Hematopoietic multipotent progenitor cell treated with erythropoietin and hydrocortisone succinate and interleukin-3 and kit ligand, for 4 days (in vitro differentiated cells): ENCODE measurements at regions not wholly inside any gene's neighbourhood (a gene's known extent, or its start where the extent isn't known, plus 50 kb on each side); places are given as distances from the start of the nearest gene placed in this dataset.
"Not testable (repeated sequence)": the region's sequence is repeated elsewhere in the genome, so short reads cannot be mapped to it uniquely, and the experiment has no call there.

Source experiments
- DNase-seq: peaks from one replicate; pipeline ENCODE4 v3.0.0-alpha.2; 2015

DNA sequence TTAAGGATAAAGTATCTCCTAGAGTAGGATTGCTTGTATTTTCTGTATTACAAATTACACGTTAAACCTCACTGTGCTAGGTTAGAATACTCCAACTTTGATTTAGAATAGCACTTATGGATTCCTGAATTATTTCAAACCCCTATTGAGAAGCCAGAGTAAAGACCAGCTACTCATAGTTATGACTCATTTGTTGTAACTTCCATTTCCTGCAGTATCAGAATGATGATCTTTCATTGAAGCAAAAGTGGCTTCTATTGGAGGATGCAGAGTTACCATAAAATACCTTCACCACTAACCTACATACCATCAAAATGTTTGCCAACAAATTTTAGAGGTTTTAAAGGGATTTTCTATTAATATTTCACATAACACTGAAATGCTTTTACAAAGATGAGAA is 1322.7 kb upstream of the ALCAM start:
- DNase-seq = no peak

DNA sequence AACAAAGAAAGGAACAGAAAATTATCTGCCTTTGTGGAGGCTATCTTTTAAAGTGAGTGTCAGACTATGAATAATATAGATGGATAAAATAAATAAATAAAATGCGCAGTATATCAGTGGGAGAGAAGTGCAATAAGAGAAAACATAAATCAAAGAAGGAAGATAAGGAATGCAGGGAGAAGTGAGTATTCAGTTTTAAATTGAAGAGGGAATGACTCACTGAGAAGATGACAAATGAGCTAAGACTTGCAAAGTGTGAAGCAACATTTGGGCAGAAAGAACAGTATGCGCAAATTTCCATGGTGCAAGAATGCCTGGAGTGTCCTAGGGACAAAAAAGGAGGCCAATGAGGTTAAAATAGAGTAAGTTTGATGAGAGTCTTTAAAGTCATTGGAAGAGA is 1300.1 kb upstream of the ALCAM start:
- no peak for DNase-seq

GRCh38 chr3:104069114-104069513 is 1297.6 kb upstream of the ALCAM start:
- no peak for DNase-seq

GRCh38 chr3:104070906-104071305 is 1295.8 kb upstream of the ALCAM start:
- DNase-seq = no peak

GRCh38 chr3:104080088-104080626 is 1286.6 kb upstream of the ALCAM start:
- no peak for DNase-seq

DNA sequence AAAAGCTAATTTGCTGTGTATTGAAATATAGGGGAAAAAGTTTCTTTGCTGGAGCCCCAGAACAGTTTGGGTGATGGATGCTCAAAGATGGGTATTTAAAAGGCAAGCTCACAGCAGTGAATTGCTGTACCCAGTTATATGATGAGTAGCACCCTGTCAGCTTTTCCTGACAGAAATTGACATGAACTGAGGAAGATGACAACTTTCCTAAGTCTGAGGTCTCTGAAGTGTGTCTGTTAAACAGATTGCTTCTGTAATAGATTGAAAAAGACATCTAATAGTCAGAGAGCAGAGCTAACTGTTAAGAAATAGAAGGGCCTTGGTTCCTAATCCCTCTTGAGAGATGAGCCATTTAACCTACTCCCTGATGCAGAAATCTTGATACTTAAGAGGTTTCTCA is 1278.0 kb upstream of the ALCAM start:
- no peak for DNase-seq

GRCh38 chr3:104089987-104090386 is 1276.7 kb upstream of the ALCAM start:
- DNase-seq = not testable (repeated sequence)

GRCh38 chr3:104101736-104102135 is 1265.0 kb upstream of the ALCAM start:
- no peak for DNase-seq

DNA sequence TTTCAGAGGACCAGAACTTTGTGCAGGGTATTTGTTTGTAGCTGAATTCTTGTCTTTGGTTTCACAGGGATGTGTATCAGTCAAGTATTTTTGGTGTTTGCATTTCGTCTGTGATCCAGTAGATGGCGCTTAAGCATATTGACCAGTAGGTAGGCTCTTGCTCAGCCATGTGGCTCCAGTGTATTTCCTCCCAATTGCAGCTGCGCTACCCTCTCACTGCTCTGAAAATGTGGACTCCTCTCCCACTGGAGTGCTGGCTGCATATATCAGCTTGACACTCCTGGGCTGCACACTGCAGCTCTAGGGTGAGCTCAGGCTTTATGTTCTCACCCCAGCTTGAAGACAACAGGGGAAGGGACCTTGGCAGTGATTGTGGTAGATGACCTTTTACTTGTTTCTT is 1264.3 kb upstream of the ALCAM start:
- DNase-seq = peak; percentile 62

DNA sequence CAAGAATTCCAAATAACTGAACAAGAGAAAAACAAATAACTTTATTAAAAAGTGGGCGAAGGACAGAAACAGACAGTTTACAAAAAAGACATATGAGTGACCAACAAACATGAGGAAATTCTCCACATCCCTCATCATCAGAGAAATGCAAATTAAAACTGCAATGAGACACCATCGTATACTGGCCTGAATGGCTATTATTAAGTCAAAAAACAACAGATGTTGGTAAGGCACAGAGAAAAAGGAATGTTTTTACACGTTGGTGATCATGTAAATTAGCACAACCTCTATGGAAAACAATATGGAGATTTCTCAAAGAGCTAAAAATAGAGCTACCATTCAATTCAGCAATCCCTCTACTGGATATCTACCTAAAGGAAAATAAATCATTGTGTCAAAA is 1260.4 kb upstream of the ALCAM start:
- no peak for DNase-seq

- DNase-seq = no peak
Observed at GRCh38 chr3:104108522-104108921, 1258.2 kb upstream of the ALCAM start.

DNA sequence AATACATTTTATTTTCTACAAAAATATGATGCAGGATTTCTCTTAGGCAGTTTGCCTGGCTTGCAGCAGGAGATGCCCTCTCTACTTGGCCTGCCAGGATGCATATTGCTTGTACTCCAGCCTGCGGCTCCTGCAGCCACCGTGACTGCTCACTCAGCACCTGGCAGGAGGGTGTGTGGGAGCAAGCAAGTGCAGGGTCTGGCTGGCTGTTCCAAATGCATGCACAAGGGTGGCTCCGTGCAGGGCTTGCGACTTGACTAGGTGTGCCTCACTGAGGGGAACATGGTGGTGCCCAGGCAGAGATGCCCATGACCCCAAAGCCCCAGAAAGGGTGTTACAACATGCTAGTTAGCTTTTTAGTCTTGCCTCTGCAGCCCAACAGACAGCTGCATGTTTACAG is 1240.2 kb upstream of the ALCAM start:
- DNase-seq = no peak

GRCh38 chr3:104126864-104127553 is 1239.7 kb upstream of the ALCAM start:
- no peak for DNase-seq

DNA sequence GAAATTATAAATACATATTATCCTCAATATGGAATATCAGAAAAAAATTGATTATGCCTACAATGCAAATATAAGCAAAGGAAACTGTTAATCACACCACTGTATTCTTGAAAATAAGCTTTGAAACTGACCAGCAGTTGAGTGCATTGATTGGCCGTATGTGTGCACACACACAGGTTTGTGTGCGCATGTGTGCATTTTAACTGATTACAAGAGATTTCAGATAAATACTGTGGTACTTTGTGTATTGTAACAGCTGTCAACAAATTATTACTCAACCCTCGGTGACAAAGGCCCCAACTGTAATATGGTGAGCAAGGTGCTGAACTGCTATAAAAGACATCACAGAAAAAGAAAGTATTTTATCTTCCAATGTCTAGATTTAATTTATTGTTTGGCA is 1238.9 kb upstream of the ALCAM start:
- no peak for DNase-seq

- DNase-seq = no peak
Observed at GRCh38 chr3:104132566-104133403, 1233.9 kb upstream of the ALCAM start.

DNA sequence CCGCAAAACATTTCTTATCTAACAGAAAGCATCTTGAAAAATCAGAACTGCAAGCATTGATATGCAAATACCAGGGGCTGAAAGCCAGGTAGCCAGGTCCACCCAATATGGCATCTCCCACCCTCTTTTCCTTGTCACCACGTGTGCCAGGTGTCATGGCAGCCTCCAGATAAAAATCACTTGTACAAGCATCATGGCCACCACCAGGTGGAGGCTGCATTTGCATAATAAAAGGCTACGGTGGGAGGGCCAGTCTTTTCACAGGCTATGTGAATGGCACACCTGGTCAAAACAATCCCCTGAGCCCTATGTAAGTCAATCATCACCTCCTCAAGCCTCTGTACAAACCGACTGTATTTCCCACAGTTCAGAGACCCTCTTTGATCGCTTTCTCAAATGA is 1233.1 kb upstream of the ALCAM start:
- no peak for DNase-seq

GRCh38 chr3:104137116-104137515 is 1229.6 kb upstream of the ALCAM start:
- no peak for DNase-seq

GRCh38 chr3:104145164-104145563 is 1221.5 kb upstream of the ALCAM start:
- DNase-seq = no peak

DNA sequence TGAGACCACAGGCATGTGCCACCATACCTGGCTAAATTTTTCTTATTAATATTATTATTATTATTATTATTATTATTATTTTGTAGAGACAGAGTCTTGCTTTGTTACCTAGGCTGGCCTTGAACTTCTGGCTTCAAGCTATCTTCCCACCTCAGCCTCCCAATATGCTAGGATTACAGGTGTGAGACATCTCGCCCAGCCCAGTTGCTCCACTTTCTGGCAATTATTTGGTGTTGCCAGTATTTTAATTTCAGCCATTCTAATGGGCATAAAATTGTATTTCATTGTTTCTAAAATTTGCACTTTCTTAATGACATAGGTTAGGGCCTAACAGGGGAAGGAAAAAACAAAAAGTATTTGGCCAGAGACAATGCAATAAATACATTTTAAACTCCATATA is 1217.6 kb upstream of the ALCAM start:
- no peak for DNase-seq

DNA sequence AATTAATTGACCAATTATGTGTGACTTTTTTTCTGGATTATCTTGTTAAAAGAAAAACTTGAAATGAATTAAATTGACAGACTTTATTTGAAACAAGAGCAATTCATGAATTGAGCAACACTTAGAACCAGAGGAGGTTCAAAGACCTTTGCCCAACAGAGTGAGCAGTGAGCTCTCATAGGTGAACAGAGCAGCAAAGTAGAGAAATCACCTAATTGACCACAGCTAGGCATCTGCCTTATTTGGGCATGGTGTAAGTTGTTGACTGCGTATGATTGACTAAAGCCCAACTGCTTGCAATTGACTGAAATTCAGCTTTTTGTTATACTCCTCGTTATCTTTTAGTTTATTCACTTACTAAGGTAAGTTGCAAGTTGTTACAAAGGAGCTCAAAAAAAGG is 1216.0 kb upstream of the ALCAM start:
- DNase-seq = no peak

GRCh38 chr3:104154896-104155295 is 1211.8 kb upstream of the ALCAM start:
- no peak for DNase-seq

GRCh38 chr3:104165866-104166265 is 1200.8 kb upstream of the ALCAM start:
- no peak for DNase-seq

DNA sequence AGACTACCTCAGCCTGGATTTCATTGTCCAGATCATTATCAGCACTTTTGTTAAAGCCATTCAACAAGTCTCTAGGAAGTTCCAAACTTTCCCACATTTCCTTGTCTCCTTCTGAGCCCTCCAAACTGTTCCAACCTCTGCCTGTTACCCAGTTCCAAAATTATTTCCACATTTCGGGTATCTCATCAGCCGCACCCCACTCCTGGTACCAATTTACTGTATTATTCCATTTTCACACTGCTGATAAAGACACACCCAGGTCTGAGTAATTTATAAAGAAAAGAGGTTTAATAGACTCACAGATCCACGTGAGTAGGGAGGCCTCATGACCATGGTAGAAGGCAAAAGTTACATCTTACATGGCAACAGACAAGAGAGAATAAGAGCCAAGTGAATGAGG is 1198.3 kb upstream of the ALCAM start:
- no peak for DNase-seq

DNA sequence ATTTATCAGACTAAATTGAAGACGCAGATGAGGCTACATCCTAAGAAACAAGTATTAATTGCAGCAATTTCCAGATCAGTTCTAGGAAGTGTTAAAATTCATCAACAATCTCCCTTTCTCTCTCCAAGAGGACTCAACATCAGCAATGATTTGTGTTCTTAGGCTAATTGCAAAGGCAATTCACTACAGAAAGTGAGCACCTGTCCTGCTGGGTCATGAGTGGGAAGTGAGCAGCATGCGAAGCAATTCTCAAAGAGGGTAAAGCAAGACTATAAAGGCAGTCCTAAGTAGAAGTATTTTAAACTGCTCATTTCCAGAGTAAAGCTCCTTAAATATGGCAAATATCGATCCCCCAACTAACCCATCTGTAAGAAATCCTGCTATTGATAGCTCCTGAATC is 1191.0 kb upstream of the ALCAM start:
- no peak for DNase-seq
